ENCODE measurements at regions not wholly inside any gene's neighbourhood (a gene's known extent, or its start where the extent isn't known, plus 50 kb on each side); places are given as distances from the start of the nearest gene placed in this dataset.

DNA sequence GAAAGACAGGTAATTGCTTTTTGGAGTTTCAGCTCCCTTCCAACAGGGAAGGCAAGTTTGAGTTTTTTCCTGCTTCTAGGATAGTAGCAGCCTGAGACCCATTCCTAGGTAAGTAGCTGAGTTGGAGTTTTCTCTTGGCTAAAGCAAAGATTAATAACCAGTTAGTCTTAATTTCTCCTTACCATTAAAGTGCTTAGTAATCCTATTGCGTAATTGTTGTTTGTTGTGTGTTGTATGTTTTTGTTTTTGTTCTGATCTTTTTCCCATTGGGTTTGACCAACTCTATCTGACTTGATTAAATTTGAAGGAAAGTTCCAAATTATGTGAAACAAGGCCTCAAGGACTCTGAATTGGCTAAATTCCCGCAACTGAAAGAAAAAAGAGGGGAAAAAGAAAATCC is 83.5 kb downstream of the TBX22 start:
- intact Hi-C loops (cut with DNase I) = no loop called here
- WGBS, 2 donors = 88 to 90% methylated on average over 2 of the region's 2 CpGs

DNA sequence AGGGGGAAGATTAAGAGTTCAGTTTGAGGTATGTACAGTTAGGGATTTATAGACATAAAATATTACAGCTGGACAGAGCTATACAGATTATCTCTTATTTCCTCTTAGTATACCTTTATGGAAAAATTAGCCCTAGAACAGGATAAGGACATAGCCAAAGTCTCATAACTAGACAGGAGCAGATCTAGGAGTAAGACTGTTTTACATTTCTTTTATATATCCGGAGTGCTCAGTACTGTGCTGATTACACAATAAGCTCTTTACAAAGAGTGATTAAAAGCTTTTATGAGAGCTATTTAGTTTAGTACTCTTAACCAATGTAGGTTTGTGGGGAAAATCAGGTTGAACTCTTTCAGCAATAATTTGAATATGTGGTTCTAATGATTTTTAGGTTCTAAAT is 105.8 kb downstream of the TBX22 start:
- no peaks in the 10 kb centered on the region for H3K9me3 ChIP-seq
- no peak for DNase-seq
- H3K36me3 ChIP-seq = no peaks in the 10 kb centered on the region
- no peak for TF ChIP-seq EP300 (IDR thresholded peaks at IDR 0.05)
- no peak for TF ChIP-seq POLR2AphosphoS5 (IDR thresholded peaks at IDR 0.05)
- TF ChIP-seq, protein P1, sequence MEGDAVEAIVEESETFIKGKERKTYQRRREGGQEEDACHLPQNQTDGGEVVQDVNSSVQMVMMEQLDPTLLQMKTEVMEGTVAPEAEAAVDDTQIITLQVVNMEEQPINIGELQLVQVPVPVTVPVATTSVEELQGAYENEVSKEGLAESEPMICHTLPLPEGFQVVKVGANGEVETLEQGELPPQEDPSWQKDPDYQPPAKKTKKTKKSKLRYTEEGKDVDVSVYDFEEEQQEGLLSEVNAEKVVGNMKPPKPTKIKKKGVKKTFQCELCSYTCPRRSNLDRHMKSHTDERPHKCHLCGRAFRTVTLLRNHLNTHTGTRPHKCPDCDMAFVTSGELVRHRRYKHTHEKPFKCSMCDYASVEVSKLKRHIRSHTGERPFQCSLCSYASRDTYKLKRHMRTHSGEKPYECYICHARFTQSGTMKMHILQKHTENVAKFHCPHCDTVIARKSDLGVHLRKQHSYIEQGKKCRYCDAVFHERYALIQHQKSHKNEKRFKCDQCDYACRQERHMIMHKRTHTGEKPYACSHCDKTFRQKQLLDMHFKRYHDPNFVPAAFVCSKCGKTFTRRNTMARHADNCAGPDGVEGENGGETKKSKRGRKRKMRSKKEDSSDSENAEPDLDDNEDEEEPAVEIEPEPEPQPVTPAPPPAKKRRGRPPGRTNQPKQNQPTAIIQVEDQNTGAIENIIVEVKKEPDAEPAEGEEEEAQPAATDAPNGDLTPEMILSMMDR (IDR thresholded peaks at IDR 0.05) = no peak
- TF ChIP-seq POLR2A (IDR thresholded peaks at IDR 0.05) = no peak
- H3K27me3 ChIP-seq = no peaks in the 10 kb centered on the region
- WGBS, 2 donors = 19 to 59% methylated on average over 1 of the region's 1 CpG
- H3K4me3 ChIP-seq = no peak overlapping the region
- H3K27ac ChIP-seq = no peak overlapping the region
- intact Hi-C loops (cut with DNase I) = no loop called here
- H3K4me1 ChIP-seq = no peaks in the 10 kb centered on the region

More for the DNA sequence above, 83.5 kb downstream of the TBX22 start:
- Histone ChIP-seq H3K36me3 (no peaks in the 10 kb centered on the region), H3K4me3 (no peak overlapping the region), H3K9me3 (no peaks in the 10 kb centered on the region), H3K4me1 (no peaks in the 10 kb centered on the region), H3K27me3 (no peaks in the 10 kb centered on the region), H3K27ac (no peak overlapping the region)
- no peak for DNase-seq
- TF ChIP-seq POLR2AphosphoS5 (IDR thresholded peaks at IDR 0.05) = no peak
- TF ChIP-seq POLR2A (IDR thresholded peaks at IDR 0.05) = no peak
- TF ChIP-seq EP300 (IDR thresholded peaks at IDR 0.05) = no peak
- TF ChIP-seq, protein P1 (IDR thresholded peaks at IDR 0.05) = no peak

DNA sequence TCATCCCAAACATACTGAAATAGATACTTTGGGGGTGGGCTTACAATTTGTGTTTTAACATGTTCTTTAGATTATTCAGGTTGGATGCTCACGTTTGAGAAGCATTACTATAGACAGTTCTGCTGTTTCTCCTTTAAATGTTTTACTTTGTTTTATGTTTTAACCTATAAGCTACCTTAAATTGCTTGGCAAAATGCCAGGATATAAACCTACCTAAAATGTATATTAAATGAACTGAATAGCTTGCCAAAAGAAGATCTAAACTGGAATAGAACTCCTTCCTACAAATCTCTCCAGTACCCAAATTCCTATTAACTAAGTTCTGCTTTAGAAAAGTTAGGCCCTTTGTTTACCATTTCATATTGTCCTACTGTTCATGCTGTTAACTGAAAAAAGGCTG is 124.4 kb downstream of the TBX22 start:
- H3K4me3 ChIP-seq = no peak overlapping the region
- TF ChIP-seq EP300 (IDR thresholded peaks at IDR 0.05) = no peak
- TF ChIP-seq POLR2AphosphoS5 (IDR thresholded peaks at IDR 0.05) = no peak
- no peak for TF ChIP-seq POLR2A (IDR thresholded peaks at IDR 0.05)
- TF ChIP-seq, protein P1 (IDR thresholded peaks at IDR 0.05) = no peak
- DNase-seq = no peak
- H3K9me3 ChIP-seq = no peaks in the 10 kb centered on the region
- intact Hi-C loops (cut with DNase I) = no loop called here
- H3K4me1 ChIP-seq = no peaks in the 10 kb centered on the region
- H3K27me3 ChIP-seq = no peaks in the 10 kb centered on the region
- no peaks in the 10 kb centered on the region for H3K36me3 ChIP-seq
- 63 to 73% methylated on average over 1 of the region's 1 CpG for WGBS, 2 donors
- H3K27ac ChIP-seq = no peak overlapping the region

- 41 to 72% methylated on average over 6 of the region's 6 CpGs for WGBS, 2 donors
- Histone ChIP-seq H3K4me3 (no peak overlapping the region), H3K4me1 (no peaks in the 10 kb centered on the region), H3K9me3 (no peaks in the 10 kb centered on the region), H3K27ac (no peak overlapping the region), H3K36me3 (no peaks in the 10 kb centered on the region), H3K27me3 (no peaks in the 10 kb centered on the region)
- TF ChIP-seq POLR2AphosphoS5 (IDR thresholded peaks at IDR 0.05) (no peak), POLR2A (IDR thresholded peaks at IDR 0.05) (no peak), EP300 (IDR thresholded peaks at IDR 0.05) (no peak)
- TF ChIP-seq, protein P1 (IDR thresholded peaks at IDR 0.05) = no peak
- intact Hi-C loops (cut with DNase I) = no loop called here
- no peak for DNase-seq
Observed at GRCh38 chrX:80139564-80139963, 125.0 kb downstream of the TBX22 start.

GRCh38 chrX:80170581-80170980 is 156.0 kb downstream of the TBX22 start:
- no peak for DNase-seq
- TF ChIP-seq, protein P1 (IDR thresholded peaks at IDR 0.05) = no peak
- TF ChIP-seq POLR2AphosphoS5 (IDR thresholded peaks at IDR 0.05) (no peak), POLR2A (IDR thresholded peaks at IDR 0.05) (no peak), EP300 (IDR thresholded peaks at IDR 0.05) (no peak)
- WGBS, 2 donors = 78 to 79% methylated on average over 3 of the region's 3 CpGs
- intact Hi-C loops (cut with DNase I) = no loop called here
- H3K36me3 ChIP-seq = no peaks in the 10 kb centered on the region
- no peak overlapping the region for H3K27ac ChIP-seq
- H3K4me1 ChIP-seq = no peaks in the 10 kb centered on the region
- no peak overlapping the region for H3K4me3 ChIP-seq
- H3K9me3 ChIP-seq = no peaks in the 10 kb centered on the region
- no peaks in the 10 kb centered on the region for H3K27me3 ChIP-seq

Data from sigmoid colon (tissue), 6 donors.